ENCODE measurements at regions not wholly inside any gene's neighbourhood (a gene's known extent, or its start where the extent isn't known, plus 50 kb on each side); places are given as distances from the start of the nearest gene placed in this dataset.

DNA sequence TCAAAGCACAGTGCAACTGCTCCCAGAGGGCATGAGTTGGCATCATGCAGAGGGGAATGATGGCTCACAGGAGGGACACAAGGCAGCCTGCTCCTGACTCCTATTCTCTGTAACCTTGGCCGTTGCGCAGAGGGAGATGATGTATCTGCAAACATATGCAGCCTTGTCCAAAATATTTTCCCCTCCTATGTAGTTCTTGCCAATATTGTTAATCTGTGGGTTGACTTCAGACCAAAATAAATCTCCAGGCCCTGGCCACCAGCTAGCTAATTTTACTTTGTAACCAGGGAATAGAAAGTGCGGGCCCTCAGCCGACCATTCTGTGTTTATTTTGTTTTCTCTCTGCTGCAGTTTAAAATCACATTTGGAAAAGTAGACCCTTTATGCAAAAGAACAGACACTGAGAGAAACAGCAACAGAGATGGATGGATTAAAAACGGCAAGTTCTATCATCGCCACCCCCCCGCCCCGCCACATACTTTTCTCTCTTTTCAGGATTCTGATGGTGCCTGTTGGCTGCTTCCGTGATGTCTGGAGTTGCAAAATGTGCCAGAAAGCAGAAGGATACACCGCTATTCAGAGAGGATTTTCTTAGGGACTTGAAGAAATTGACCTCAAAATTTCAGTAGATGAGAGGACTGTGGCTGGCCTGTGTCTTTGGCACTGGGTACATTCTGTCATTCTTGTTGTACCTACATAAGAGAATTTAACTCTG lies 185.3 kb upstream of the BCOR start:
- H3K27ac ChIP-seq (ENCODE audit: low read length), result no peak overlapping the region
- DNase-seq, result no peak
- no peak overlapping the region for H3K4me3 ChIP-seq (ENCODE audit: low read length)
- H3K36me3 ChIP-seq (ENCODE audit: control insufficient read depth, insufficient read depth, low read length), result no peaks in the 10 kb centered on the region
- no CpG with 5 or more reads among the region's 10 CpGs for WGBS (ENCODE audit: insufficient coverage, low lambda C conversion rate)
- no peaks in the 10 kb centered on the region for H3K27me3 ChIP-seq (ENCODE audit: control insufficient read depth, insufficient read depth, low read length)
- no peaks in the 10 kb centered on the region for H3K4me1 ChIP-seq (ENCODE audit: control insufficient read depth, insufficient read depth, low read length)
- H3K9me3 ChIP-seq (ENCODE audit: control insufficient read depth, low read depth, low read length), result no peaks in the 10 kb centered on the region

DNA sequence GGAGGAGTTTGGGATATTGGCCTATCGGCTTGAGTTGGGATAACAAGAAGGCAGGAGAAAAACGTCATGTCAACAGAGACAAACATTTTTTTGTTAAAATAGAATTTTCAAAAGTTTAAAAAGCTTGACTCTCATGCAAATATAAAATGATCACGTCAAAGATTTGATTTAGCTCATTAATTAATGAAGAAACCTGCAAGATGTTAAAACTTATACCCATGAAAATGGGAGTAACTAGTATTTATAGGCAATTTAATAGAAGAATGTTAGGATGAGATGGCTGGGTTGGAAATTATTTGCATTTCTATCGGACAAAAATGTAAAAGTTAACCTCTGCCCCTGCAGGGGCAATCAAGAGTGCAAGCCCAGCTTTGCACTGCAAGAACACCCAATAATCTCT lies 184.6 kb upstream of the BCOR start:
- no peak overlapping the region for H3K4me3 ChIP-seq (ENCODE audit: low read length)
- DNase-seq, result no peak
- no peaks in the 10 kb centered on the region for H3K36me3 ChIP-seq (ENCODE audit: control insufficient read depth, insufficient read depth, low read length)
- no peaks in the 10 kb centered on the region for H3K9me3 ChIP-seq (ENCODE audit: control insufficient read depth, low read depth, low read length)
- H3K27ac ChIP-seq (ENCODE audit: low read length), result no peak overlapping the region
- H3K4me1 ChIP-seq (ENCODE audit: control insufficient read depth, insufficient read depth, low read length), result no peaks in the 10 kb centered on the region
- no CpG with 5 or more reads among the region's 4 CpGs for WGBS (ENCODE audit: insufficient coverage, low lambda C conversion rate)
- H3K27me3 ChIP-seq (ENCODE audit: control insufficient read depth, insufficient read depth, low read length), result no peaks in the 10 kb centered on the region

DNA sequence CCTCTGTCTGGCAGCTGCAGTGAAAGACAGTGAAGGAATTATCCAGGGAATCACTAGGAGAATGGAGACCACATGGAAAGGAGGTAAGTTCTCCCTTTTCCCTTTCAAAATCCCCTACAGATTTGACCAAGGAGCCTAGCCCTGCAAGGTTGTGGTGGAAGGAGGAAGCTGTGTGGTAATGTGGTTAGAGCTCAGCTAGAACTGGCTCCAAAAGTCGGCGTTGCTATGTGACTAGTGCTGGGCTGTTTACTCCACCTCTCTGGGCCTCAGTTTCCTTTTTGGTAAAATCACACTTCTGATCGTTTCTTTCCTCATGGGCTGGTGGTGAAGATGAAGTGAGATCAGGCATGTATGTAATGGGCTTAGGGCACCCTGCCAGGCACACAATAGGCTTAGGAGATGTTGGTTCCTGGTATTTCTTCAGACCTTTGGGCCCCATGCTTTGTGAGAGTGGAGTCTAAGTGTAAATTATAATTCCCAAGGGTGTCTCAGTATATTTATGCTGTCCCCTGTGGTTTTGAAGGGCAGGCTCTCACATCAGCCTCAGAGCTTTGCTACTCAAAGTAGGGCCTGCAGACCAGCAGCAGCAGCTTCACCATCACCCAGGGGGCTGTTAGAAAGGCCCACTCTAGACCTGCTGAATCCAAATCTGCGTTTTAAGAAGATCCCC lies 183.7 kb upstream of the BCOR start:
- DNase-seq, result no peak
- WGBS (ENCODE audit: insufficient coverage, low lambda C conversion rate), result no CpG with 5 or more reads among the region's 4 CpGs
- Histone ChIP-seq H3K9me3 (ENCODE audit: control insufficient read depth, low read depth, low read length) (no peaks in the 10 kb centered on the region), H3K36me3 (ENCODE audit: control insufficient read depth, insufficient read depth, low read length) (no peaks in the 10 kb centered on the region), H3K27me3 (ENCODE audit: control insufficient read depth, insufficient read depth, low read length) (no peaks in the 10 kb centered on the region), H3K4me3 (ENCODE audit: low read length) (no peak overlapping the region), H3K4me1 (ENCODE audit: control insufficient read depth, insufficient read depth, low read length) (no peaks in the 10 kb centered on the region), H3K27ac (ENCODE audit: low read length) (no peak overlapping the region)

DNA sequence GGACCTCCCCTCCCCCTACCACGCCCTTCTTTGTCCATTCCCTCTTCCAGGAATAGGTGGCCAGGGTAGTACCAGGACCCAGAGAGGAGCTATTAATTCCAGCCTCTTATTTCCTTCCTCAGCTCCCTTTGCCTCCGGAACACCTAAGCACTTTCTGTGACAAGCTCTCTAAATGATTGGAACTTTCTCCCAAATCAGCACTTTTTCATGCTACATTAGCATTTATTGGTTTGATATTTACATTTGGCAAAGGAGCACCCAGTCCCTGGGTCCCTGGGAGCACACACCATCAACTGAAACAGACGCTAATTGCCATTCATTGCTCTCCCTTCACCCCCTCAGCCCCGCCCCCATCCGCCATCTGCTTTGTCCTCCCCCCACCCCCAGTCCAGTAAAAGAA lies 182.0 kb upstream of the BCOR start:
- H3K9me3 ChIP-seq (ENCODE audit: control insufficient read depth, low read depth, low read length), result no peaks in the 10 kb centered on the region
- WGBS (ENCODE audit: insufficient coverage, low lambda C conversion rate), result no CpG with 5 or more reads among the region's 5 CpGs
- H3K4me3 ChIP-seq (ENCODE audit: low read length), result no peak overlapping the region
- no peak for DNase-seq
- H3K36me3 ChIP-seq (ENCODE audit: control insufficient read depth, insufficient read depth, low read length), result no peaks in the 10 kb centered on the region
- H3K27ac ChIP-seq (ENCODE audit: low read length), result no peak overlapping the region
- no peaks in the 10 kb centered on the region for H3K4me1 ChIP-seq (ENCODE audit: control insufficient read depth, insufficient read depth, low read length)
- H3K27me3 ChIP-seq (ENCODE audit: control insufficient read depth, insufficient read depth, low read length), result no peaks in the 10 kb centered on the region

DNA sequence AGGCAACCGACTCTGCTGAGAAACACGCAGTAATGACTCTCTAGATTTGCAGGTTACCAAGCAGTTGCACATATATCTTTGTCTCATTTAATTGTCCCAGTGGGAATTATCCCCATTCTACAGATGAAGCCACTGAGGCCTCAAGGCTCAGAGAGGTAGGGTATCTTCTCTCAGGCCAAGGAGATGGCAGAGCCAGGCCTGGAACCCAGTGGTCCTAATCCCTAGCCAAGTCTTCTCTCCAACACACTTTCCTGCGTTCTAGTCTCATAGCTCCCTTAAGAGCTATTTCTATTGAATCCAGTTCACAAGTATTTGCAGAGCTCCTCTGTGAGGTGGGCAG lies 181.3 kb upstream of the BCOR start:
- Histone ChIP-seq H3K36me3 (ENCODE audit: control insufficient read depth, insufficient read depth, low read length) (no peaks in the 10 kb centered on the region), H3K27ac (ENCODE audit: low read length) (no peak overlapping the region), H3K4me3 (ENCODE audit: low read length) (no peak overlapping the region), H3K4me1 (ENCODE audit: control insufficient read depth, insufficient read depth, low read length) (no peaks in the 10 kb centered on the region), H3K27me3 (ENCODE audit: control insufficient read depth, insufficient read depth, low read length) (no peaks in the 10 kb centered on the region), H3K9me3 (ENCODE audit: control insufficient read depth, low read depth, low read length) (no peaks in the 10 kb centered on the region)
- no peak for DNase-seq
- no CpG with 5 or more reads among the region's 3 CpGs for WGBS (ENCODE audit: insufficient coverage, low lambda C conversion rate)

DNA sequence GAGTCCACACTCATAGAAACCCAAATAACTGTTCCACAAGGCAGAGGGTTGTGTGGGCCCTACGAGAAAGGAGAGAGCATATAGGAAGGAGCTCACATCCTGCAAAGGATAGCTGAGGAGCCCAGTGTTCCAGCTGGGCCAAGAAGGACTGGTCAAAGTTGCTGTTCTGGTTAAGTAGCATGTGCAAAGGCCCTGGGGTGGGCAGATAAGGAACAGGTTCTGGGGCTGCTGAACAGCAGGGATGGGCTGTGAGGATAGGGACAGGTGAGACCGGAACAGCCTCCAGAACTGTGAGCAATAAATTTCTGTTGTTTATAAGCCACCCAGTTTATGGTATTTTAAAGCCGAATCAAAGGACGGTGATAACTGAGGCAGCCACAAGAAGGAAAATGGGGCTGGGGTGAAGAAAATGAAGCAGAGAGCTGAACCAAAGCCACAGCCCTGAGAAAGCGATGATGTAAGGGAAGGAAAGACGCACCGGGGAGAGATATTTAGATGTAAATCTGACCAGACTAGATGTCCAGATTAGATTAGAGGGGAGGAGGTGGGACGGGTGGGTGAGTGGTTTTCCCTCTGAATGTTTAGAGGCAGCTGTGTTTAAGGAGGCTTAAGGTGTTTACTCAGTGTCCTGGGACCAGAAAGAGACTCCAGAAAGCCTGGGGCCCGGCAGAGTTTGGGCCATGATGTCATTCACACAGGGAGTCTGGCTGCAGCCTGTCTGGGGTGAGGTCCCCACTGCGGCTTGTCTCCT lies 180.8 kb upstream of the BCOR start:
- no peaks in the 10 kb centered on the region for H3K4me1 ChIP-seq (ENCODE audit: control insufficient read depth, insufficient read depth, low read length)
- no CpG with 5 or more reads among the region's 10 CpGs for WGBS (ENCODE audit: insufficient coverage, low lambda C conversion rate)
- H3K27ac ChIP-seq (ENCODE audit: low read length), result no peak overlapping the region
- H3K4me3 ChIP-seq (ENCODE audit: low read length), result no peak overlapping the region
- H3K9me3 ChIP-seq (ENCODE audit: control insufficient read depth, low read depth, low read length), result no peaks in the 10 kb centered on the region
- DNase-seq, result peak in 1 of 2 donors; percentile 41
- no peaks in the 10 kb centered on the region for H3K36me3 ChIP-seq (ENCODE audit: control insufficient read depth, insufficient read depth, low read length)
- no peaks in the 10 kb centered on the region for H3K27me3 ChIP-seq (ENCODE audit: control insufficient read depth, insufficient read depth, low read length)

DNA sequence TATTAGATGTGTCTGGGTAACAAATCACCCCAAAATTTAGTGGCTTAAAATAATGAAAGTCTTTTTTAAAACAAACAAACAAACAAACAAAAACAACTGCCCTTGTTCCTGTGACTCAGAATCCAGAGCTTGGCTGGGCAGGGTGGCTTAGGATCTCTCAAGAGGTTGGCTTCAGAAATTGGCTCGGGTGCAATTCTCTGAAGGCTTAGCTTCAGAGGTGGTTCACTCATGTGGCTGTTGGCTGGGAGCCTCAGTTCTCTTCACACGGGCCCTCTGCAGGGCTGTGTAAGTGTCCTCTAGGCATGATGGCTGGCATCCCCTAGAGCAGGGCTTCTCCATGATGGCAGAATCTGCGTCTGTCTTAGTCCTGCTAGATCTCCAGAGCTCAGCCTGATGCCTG lies 179.9 kb upstream of the BCOR start:
- no CpG with 5 or more reads among the region's 3 CpGs for WGBS (ENCODE audit: insufficient coverage, low lambda C conversion rate)
- Histone ChIP-seq H3K27ac (ENCODE audit: low read length) (no peak overlapping the region), H3K4me3 (ENCODE audit: low read length) (no peak overlapping the region), H3K9me3 (ENCODE audit: control insufficient read depth, low read depth, low read length) (no peaks in the 10 kb centered on the region), H3K4me1 (ENCODE audit: control insufficient read depth, insufficient read depth, low read length) (no peaks in the 10 kb centered on the region), H3K27me3 (ENCODE audit: control insufficient read depth, insufficient read depth, low read length) (no peaks in the 10 kb centered on the region), H3K36me3 (ENCODE audit: control insufficient read depth, insufficient read depth, low read length) (no peaks in the 10 kb centered on the region)
- DNase-seq, result no peak

DNA sequence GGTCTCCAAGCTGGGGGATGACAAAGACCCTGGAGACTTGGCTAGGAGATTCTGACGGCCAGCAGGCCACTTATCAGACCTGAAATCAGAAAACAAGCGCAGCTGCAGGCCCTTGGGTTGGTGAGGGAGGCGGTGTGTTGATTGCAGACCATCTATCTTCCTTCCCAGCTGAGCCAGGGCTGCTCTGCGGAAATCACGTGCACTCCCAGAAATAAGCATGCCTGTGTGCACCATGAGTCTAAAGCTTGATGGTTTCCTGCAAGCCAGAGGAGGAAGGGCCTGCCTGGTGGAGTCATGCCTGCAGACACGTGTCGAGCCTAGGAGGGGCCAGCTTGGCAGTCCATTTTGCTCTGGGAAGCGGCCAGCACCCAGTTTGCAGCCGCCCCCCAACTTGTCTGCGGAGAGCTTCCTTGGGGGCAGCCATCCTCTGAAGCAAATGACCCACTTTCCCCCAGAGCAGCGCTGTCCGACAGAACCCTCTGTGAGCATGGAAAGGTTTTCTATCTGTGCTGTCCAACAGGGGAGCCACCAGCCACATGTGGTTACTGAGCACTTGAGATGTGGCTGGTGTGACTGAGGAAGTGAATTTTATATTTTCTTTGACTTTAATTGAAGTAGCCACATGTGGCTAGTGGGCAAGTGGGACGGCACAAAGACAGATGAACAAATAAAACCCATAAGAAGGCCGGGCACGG lies 175.7 kb upstream of the BCOR start:
- H3K36me3 ChIP-seq (ENCODE audit: control insufficient read depth, insufficient read depth, low read length), result no peaks in the 10 kb centered on the region
- H3K4me1 ChIP-seq (ENCODE audit: control insufficient read depth, insufficient read depth, low read length), result no peaks in the 10 kb centered on the region
- H3K27me3 ChIP-seq (ENCODE audit: control insufficient read depth, insufficient read depth, low read length), result no peaks in the 10 kb centered on the region
- no peaks in the 10 kb centered on the region for H3K9me3 ChIP-seq (ENCODE audit: control insufficient read depth, low read depth, low read length)
- no CpG with 5 or more reads among the region's 15 CpGs for WGBS (ENCODE audit: insufficient coverage, low lambda C conversion rate)
- H3K27ac ChIP-seq (ENCODE audit: low read length), result peak overlapping the region; percentile 45
- DNase-seq, result peak; percentile 33 to 40
- H3K4me3 ChIP-seq (ENCODE audit: low read length), result no peak overlapping the region

DNA sequence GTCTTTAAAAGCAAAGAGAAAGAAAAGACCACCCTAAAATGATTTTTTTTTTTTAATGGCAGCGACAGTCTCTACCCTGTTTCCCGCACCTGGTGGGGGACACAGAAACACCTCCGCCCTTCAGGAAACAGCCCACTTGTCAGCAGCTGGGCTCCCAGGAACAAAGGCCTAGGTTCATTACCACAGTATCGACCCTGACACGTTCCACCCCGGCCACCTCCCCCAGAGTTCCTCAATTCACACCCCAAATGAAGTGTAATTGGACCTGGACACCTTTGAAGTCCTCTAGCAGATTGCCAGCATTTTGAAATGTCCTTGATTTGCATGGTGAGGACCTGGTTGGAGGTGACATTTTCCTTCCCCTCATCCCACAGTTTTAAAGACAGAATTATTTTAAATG lies 175.0 kb upstream of the BCOR start:
- Histone ChIP-seq H3K27ac (ENCODE audit: low read length) (no peak overlapping the region), H3K27me3 (ENCODE audit: control insufficient read depth, insufficient read depth, low read length) (no peaks in the 10 kb centered on the region), H3K9me3 (ENCODE audit: control insufficient read depth, low read depth, low read length) (no peaks in the 10 kb centered on the region), H3K4me1 (ENCODE audit: control insufficient read depth, insufficient read depth, low read length) (peaks cover 1% of the 10 kb centered on the region), H3K4me3 (ENCODE audit: low read length) (no peak overlapping the region), H3K36me3 (ENCODE audit: control insufficient read depth, insufficient read depth, low read length) (no peaks in the 10 kb centered on the region)
- WGBS (ENCODE audit: insufficient coverage, low lambda C conversion rate), result no CpG with 5 or more reads among the region's 6 CpGs
- DNase-seq, result no peak

DNA sequence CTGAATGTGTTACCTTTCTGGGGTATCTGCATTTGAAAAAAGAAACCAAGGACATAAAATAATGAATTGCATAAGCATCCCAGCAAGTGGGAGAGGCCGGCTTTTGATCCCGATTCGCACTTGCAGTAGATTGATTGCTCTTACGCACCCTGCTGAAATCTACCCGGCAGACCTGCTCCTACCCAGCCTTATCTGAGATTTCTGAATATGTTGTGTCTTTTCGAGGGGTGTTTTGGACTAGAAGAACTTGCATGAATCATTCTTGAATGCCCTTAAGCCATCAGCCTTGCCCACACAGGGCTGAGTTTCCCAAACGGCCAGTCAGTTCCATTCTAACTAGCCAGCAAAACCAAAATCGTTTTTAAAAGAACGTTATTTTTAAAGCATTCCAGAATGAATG lies 174.4 kb upstream of the BCOR start:
- Histone ChIP-seq H3K4me1 (ENCODE audit: control insufficient read depth, insufficient read depth, low read length) (peaks cover 4% of the 10 kb centered on the region), H3K4me3 (ENCODE audit: low read length) (no peak overlapping the region), H3K36me3 (ENCODE audit: control insufficient read depth, insufficient read depth, low read length) (no peaks in the 10 kb centered on the region), H3K9me3 (ENCODE audit: control insufficient read depth, low read depth, low read length) (no peaks in the 10 kb centered on the region), H3K27me3 (ENCODE audit: control insufficient read depth, insufficient read depth, low read length) (no peaks in the 10 kb centered on the region), H3K27ac (ENCODE audit: low read length) (no peak overlapping the region)
- no peak for DNase-seq
- WGBS (ENCODE audit: insufficient coverage, low lambda C conversion rate), result no CpG with 5 or more reads among the region's 9 CpGs

Data from large intestine (tissue), 3 donors.